ENCODE measurements at regions not wholly inside any gene's neighbourhood (a gene's known extent, or its start where the extent isn't known, plus 50 kb on each side); places are given as distances from the start of the nearest gene placed in this dataset.

GRCh38 chr2:212863185-212863588, 288.2 kb downstream of the IKZF2 start:
- Histone ChIP-seq H3K4me1 (ENCODE audit: control insufficient read depth in 1 of 2, low read depth in 2 of 2) (no peaks in the 10 kb centered on the region), H3K27ac (no peak overlapping the region), H3K36me3 (no peaks in the 10 kb centered on the region), H3K27me3 (replicated peaks; ENCODE audit: insufficient read depth) (no peaks in the 10 kb centered on the region), H3K9me3 (peaks cover 22% of the 10 kb centered on the region), H3K4me3 (no peak overlapping the region)
- DNase-seq (ENCODE audit: low spot score): no peak
- ATAC-seq (ENCODE audit: insufficient number of reproducible peaks, low FRiP score, low read depth): no peak
- TF ChIP-seq CTCF (IDR thresholded peaks at IDR 0.05): no peak

- no peaks in the 10 kb centered on the region for H3K27me3 ChIP-seq (replicated peaks; ENCODE audit: insufficient read depth)
- H3K36me3 ChIP-seq: no peaks in the 10 kb centered on the region
- TF ChIP-seq CTCF (IDR thresholded peaks at IDR 0.05): no peak
- no peak for DNase-seq (ENCODE audit: low spot score)
- no peak for ATAC-seq (ENCODE audit: insufficient number of reproducible peaks, low FRiP score, low read depth)
- H3K4me1 ChIP-seq (ENCODE audit: control insufficient read depth in 1 of 2, low read depth in 2 of 2): no peaks in the 10 kb centered on the region
- H3K27ac ChIP-seq: no peak overlapping the region
- no peak overlapping the region for H3K4me3 ChIP-seq
- H3K9me3 ChIP-seq: peaks cover 13% of the 10 kb centered on the region
Observed at GRCh38 chr2:212858496-212858895, 292.9 kb downstream of the IKZF2 start.

- Histone ChIP-seq H3K27ac (no peak overlapping the region), H3K27me3 (replicated peaks; ENCODE audit: insufficient read depth) (no peaks in the 10 kb centered on the region), H3K4me3 (no peak overlapping the region), H3K36me3 (no peaks in the 10 kb centered on the region), H3K9me3 (no peaks in the 10 kb centered on the region), H3K4me1 (ENCODE audit: control insufficient read depth in 1 of 2, low read depth in 2 of 2) (no peaks in the 10 kb centered on the region)
- DNase-seq (ENCODE audit: low spot score) (no peak), ATAC-seq (ENCODE audit: insufficient number of reproducible peaks, low FRiP score, low read depth) (no peak)
- TF ChIP-seq CTCF (IDR thresholded peaks at IDR 0.05): no peak
Observed at GRCh38 chr2:212854771-212855170, 296.6 kb downstream of the IKZF2 start.

GRCh38 chr2:212854116-212854515, 297.3 kb downstream of the IKZF2 start:
- Histone ChIP-seq H3K4me3 (no peak overlapping the region), H3K27ac (no peak overlapping the region), H3K27me3 (replicated peaks; ENCODE audit: insufficient read depth) (no peaks in the 10 kb centered on the region), H3K9me3 (no peaks in the 10 kb centered on the region), H3K4me1 (ENCODE audit: control insufficient read depth in 1 of 2, low read depth in 2 of 2) (no peaks in the 10 kb centered on the region), H3K36me3 (no peaks in the 10 kb centered on the region)
- no peak for ATAC-seq (ENCODE audit: insufficient number of reproducible peaks, low FRiP score, low read depth)
- no peak for DNase-seq (ENCODE audit: low spot score)
- no peak for TF ChIP-seq CTCF (IDR thresholded peaks at IDR 0.05)

- H3K9me3 ChIP-seq: no peaks in the 10 kb centered on the region
- no peak overlapping the region for H3K4me3 ChIP-seq
- no peaks in the 10 kb centered on the region for H3K36me3 ChIP-seq
- no peak for DNase-seq (ENCODE audit: low spot score)
- ATAC-seq (ENCODE audit: insufficient number of reproducible peaks, low FRiP score, low read depth): no peak
- no peak for TF ChIP-seq CTCF (IDR thresholded peaks at IDR 0.05)
- H3K4me1 ChIP-seq (ENCODE audit: control insufficient read depth in 1 of 2, low read depth in 2 of 2): no peaks in the 10 kb centered on the region
- H3K27me3 ChIP-seq (replicated peaks; ENCODE audit: insufficient read depth): no peaks in the 10 kb centered on the region
- H3K27ac ChIP-seq: no peak overlapping the region
Observed at GRCh38 chr2:212845941-212846340, 305.5 kb downstream of the IKZF2 start.
